Activated CD8-positive, alpha-beta memory T cell treated with anti-CD3 and anti-CD28 coated beads for 1 hour (primary cell): ENCODE measurements at regions not wholly inside any gene's neighbourhood (a gene's known extent, or its start where the extent isn't known, plus 50 kb on each side); places are given as distances from the start of the nearest gene placed in this dataset.

Source experiments
- DNase-seq, 2 donors: peaks; one replicate each; pipeline ENCODE4 v3.0.0-alpha.2; 2020; ENCODE audit warnings: low read depth in 1 of 2; ENCODE audit errors: extremely low read depth in 1 of 2

- no peak for DNase-seq
Measured at GRCh38 chr21:38735626-38736206, 70.0 kb upstream of the ETS2 start.

GRCh38 chr21:38740090-38740489 lies 65.6 kb upstream of the ETS2 start:
- no peak for DNase-seq

- no peak for DNase-seq
Measured at GRCh38 chr21:38741092-38741949, 64.4 kb upstream of the ETS2 start.

GRCh38 chr21:38741950-38742256 lies 63.8 kb upstream of the ETS2 start:
- no peak for DNase-seq

- no peak for DNase-seq
Measured at GRCh38 chr21:38742580-38743260, 63.0 kb upstream of the ETS2 start.

GRCh38 chr21:38743772-38744529 lies 61.8 kb upstream of the ETS2 start:
- no peak for DNase-seq

GRCh38 chr21:38744861-38745260 lies 60.9 kb upstream of the ETS2 start:
- DNase-seq = no peak

GRCh38 chr21:38747810-38748209 lies 57.9 kb upstream of the ETS2 start:
- DNase-seq = no peak

- DNase-seq = no peak
Measured at GRCh38 chr21:38751379-38752050, 54.2 kb upstream of the ETS2 start.

- no peak for DNase-seq
Measured at GRCh38 chr21:38752051-38752505, 53.7 kb upstream of the ETS2 start.

GRCh38 chr21:38753114-38753513 lies 52.6 kb upstream of the ETS2 start:
- DNase-seq = no peak

GRCh38 chr21:38753557-38753971 lies 52.2 kb upstream of the ETS2 start:
- no peak for DNase-seq
